Hepatocyte (in vitro differentiated cells): ENCODE measurements at regions not wholly inside any gene's neighbourhood (a gene's known extent, or its start where the extent isn't known, plus 50 kb on each side); places are given as distances from the start of the nearest gene placed in this dataset.

Experiments used
- EZH2phosphoT487 ChIP-seq: fragments of 200-600 bp; sonication (generic); IDR thresholded peaks from one replicate; pipeline ENCODE4 v1.6.1; 2018; ENCODE audit warnings: antibody characterized with exemption, mild to moderate bottlenecking, low read depth, moderate library complexity; ENCODE audit not compliant: unreplicated experiment, severe bottlenecking
- TF ChIP-seq, protein P1 (sequence below): fragments of 200-600 bp; sonication (generic); IDR thresholded peaks from 2 replicates; pipeline ENCODE4 v1.5.1; 2016; ENCODE audit warnings: antibody characterized with exemption, mild to moderate bottlenecking; ENCODE audit not compliant: poor library complexity

- TF ChIP-seq, protein P1, sequence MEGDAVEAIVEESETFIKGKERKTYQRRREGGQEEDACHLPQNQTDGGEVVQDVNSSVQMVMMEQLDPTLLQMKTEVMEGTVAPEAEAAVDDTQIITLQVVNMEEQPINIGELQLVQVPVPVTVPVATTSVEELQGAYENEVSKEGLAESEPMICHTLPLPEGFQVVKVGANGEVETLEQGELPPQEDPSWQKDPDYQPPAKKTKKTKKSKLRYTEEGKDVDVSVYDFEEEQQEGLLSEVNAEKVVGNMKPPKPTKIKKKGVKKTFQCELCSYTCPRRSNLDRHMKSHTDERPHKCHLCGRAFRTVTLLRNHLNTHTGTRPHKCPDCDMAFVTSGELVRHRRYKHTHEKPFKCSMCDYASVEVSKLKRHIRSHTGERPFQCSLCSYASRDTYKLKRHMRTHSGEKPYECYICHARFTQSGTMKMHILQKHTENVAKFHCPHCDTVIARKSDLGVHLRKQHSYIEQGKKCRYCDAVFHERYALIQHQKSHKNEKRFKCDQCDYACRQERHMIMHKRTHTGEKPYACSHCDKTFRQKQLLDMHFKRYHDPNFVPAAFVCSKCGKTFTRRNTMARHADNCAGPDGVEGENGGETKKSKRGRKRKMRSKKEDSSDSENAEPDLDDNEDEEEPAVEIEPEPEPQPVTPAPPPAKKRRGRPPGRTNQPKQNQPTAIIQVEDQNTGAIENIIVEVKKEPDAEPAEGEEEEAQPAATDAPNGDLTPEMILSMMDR = no peak
- TF ChIP-seq EZH2phosphoT487 = no peak
These were observed 914.4 kb upstream of the ACO1 start for GRCh38 chr9:31470051-31470450.
